ENCODE measurements at regions not wholly inside any gene's neighbourhood (a gene's known extent, or its start where the extent isn't known, plus 50 kb on each side); places are given as distances from the start of the nearest gene placed in this dataset.

GRCh38 chr21:36207577-36208320 is 51.1 kb downstream of the DOP1B start:
- Histone ChIP-seq H3K9me3 (ENCODE audit: control extremely low read depth in 1 of 3, control insufficient read depth in 2 of 3, insufficient read depth in 1 of 3, low read length in 2 of 3) (no peaks in the 10 kb centered on the region), H3K4me1 (ENCODE audit: control insufficient read depth in 2 of 2, insufficient read depth in 2 of 2, low read length in 2 of 2) (no peaks in the 10 kb centered on the region), H3K79me2 (ENCODE audit: control insufficient read depth, insufficient read depth, low read length) (no peaks in the 10 kb centered on the region), H4K20me1 (ENCODE audit: control insufficient read depth, insufficient read depth, low read length, poor library complexity, severe bottlenecking) (no peaks in the 10 kb centered on the region), H3K27me3 (replicated peaks in 1 of 4; ENCODE audit: control extremely low read depth in 1 of 4, control insufficient read depth in 3 of 4, insufficient read depth in 4 of 4, low read length in 3 of 4) (no peaks in the 10 kb centered on the region), H3K36me3 (replicated peaks in 1 of 2; ENCODE audit: control extremely low read depth in 1 of 2, control insufficient read depth in 1 of 2, extremely low read depth in 1 of 2, insufficient read depth in 2 of 2, low read length in 1 of 2) (peaks cover 11 to 50% of the 10 kb centered on the region in 2 experiments), H3K4me2 (replicated peaks; ENCODE audit: low read depth, low read length, poor library complexity, severe bottlenecking) (no peak overlapping the region), H3K9ac (ENCODE audit: low read length) (no peak overlapping the region), H3K4me3 (ENCODE audit: control extremely low read depth in 1 of 5, extremely low read depth in 1 of 5, insufficient read depth in 1 of 5, low read depth in 2 of 5, low read length in 4 of 5) (no peak overlapping the region), H2AFZ (ENCODE audit: insufficient read depth, low read depth, low read length, poor library complexity, severe bottlenecking) (no peak overlapping the region), H3K27ac (ENCODE audit: low read length in 2 of 2) (no peak overlapping the region)
- POLR2A ChIA-PET: no interaction called here
- Mint-ChIP-seq H3K4me3 (no peak overlapping the region), H3K9me3 (ENCODE audit: insufficient read depth) (no peaks in the 10 kb centered on the region), H3K27ac (no peak overlapping the region), H3K27me3 (no peaks in the 10 kb centered on the region), H3K4me1 (no peaks in the 10 kb centered on the region)
- intact Hi-C loops (cut with micrococcal nuclease): no loop called here
- DNase-seq (no peak), ATAC-seq (ENCODE audit: low read depth) (no peak)
- no peak for TF ChIP-seq EZH2 (IDR thresholded peaks at IDR 0.05; ENCODE audit: borderline replicate concordance, insufficient read depth, low read depth, low read length, poor library complexity, severe bottlenecking)
- TF ChIP-seq CTCF (IDR thresholded peaks at IDR 0.05): no peak
- CTCF ChIA-PET: no interaction called here
- 85% methylated on average over 14 of the region's 15 CpGs for WGBS (ENCODE audit: insufficient coverage)

- POLR2A ChIA-PET: no interaction called here
- ATAC-seq (ENCODE audit: low read depth) (no peak), DNase-seq (no peak)
- WGBS (ENCODE audit: insufficient coverage): 97% methylated on average over 27 of the region's 27 CpGs
- no peak overlapping the region for H3K4me3 Mint-ChIP-seq
- H3K27me3 Mint-ChIP-seq: no peaks in the 10 kb centered on the region
- intact Hi-C loops (cut with micrococcal nuclease): loop anchor here (1.0 kb wide), 1 partner anchor 67 kb away; no protein-coding TSS in a partner anchor
- CTCF ChIA-PET: interaction anchor here (0.5 to 3.6 kb wide), 4 partner anchors 69 to 178 kb away, joined by 3 to 39 read pairs (median 8); no protein-coding TSS in a partner anchor
- H3K9me3 Mint-ChIP-seq (ENCODE audit: insufficient read depth): no peaks in the 10 kb centered on the region
- Histone ChIP-seq H3K27ac (ENCODE audit: low read length in 2 of 2) (no peak overlapping the region), H3K4me2 (replicated peaks; ENCODE audit: low read depth, low read length, poor library complexity, severe bottlenecking) (no peak overlapping the region), H3K36me3 (replicated peaks in 1 of 2; ENCODE audit: control extremely low read depth in 1 of 2, control insufficient read depth in 1 of 2, extremely low read depth in 1 of 2, insufficient read depth in 2 of 2, low read length in 1 of 2) (peaks cover 11 to 57% of the 10 kb centered on the region in 2 experiments), H3K79me2 (ENCODE audit: control insufficient read depth, insufficient read depth, low read length) (no peaks in the 10 kb centered on the region), H3K4me1 (ENCODE audit: control insufficient read depth in 2 of 2, insufficient read depth in 2 of 2, low read length in 2 of 2) (no peaks in the 10 kb centered on the region), H3K9ac (ENCODE audit: low read length) (no peak overlapping the region), H4K20me1 (ENCODE audit: control insufficient read depth, insufficient read depth, low read length, poor library complexity, severe bottlenecking) (no peaks in the 10 kb centered on the region), H3K9me3 (ENCODE audit: control extremely low read depth in 1 of 3, control insufficient read depth in 2 of 3, insufficient read depth in 1 of 3, low read length in 2 of 3) (no peaks in the 10 kb centered on the region), H3K4me3 (ENCODE audit: control extremely low read depth in 1 of 5, extremely low read depth in 1 of 5, insufficient read depth in 1 of 5, low read depth in 2 of 5, low read length in 4 of 5) (no peak overlapping the region), H2AFZ (ENCODE audit: insufficient read depth, low read depth, low read length, poor library complexity, severe bottlenecking) (no peak overlapping the region), H3K27me3 (replicated peaks in 1 of 4; ENCODE audit: control extremely low read depth in 1 of 4, control insufficient read depth in 3 of 4, insufficient read depth in 4 of 4, low read length in 3 of 4) (no peaks in the 10 kb centered on the region)
- no peak overlapping the region for H3K27ac Mint-ChIP-seq
- no peak for TF ChIP-seq EZH2 (IDR thresholded peaks at IDR 0.05; ENCODE audit: borderline replicate concordance, insufficient read depth, low read depth, low read length, poor library complexity, severe bottlenecking)
- no peak for TF ChIP-seq CTCF (IDR thresholded peaks at IDR 0.05)
- H3K4me1 Mint-ChIP-seq: no peaks in the 10 kb centered on the region
Observed at GRCh38 chr21:36208326-36209013, 51.8 kb downstream of the DOP1B start.

Data from B cell (primary cell).